ENCODE measurements at regions not wholly inside any gene's neighbourhood (a gene's known extent, or its start where the extent isn't known, plus 50 kb on each side); places are given as distances from the start of the nearest gene placed in this dataset.

DNA sequence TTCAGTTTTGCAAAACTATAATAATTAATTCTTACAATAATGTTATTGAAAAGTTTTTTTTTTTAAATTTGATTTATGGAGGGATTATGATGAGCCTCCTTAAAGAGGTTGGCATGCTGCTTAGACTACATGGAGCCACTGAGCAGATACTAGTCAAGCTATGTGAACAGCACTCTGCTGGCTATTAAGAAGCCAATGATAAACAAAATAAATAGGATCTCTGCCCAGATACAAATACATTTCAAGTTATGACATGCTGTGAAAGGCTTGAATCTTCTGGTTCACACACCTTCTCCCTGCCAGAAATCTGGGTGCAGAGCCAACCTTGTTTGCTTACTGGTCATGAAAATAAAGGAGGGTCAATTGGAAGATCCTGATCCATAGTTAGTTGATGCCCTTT, 107.4 kb upstream of the NAV3 start:
- no peak overlapping the region for H3T11ph ChIP-seq (ENCODE audit: low read length)
- H3K56ac ChIP-seq (ENCODE audit: insufficient read length, low read depth, low read length), result no peak overlapping the region
- no peaks in the 10 kb centered on the region for H3K4me1 ChIP-seq (ENCODE audit: insufficient read depth, low read length)
- H3K9me3 ChIP-seq (ENCODE audit: control insufficient read depth, low read depth, low read length), result no peaks in the 10 kb centered on the region
- H3K4me2 ChIP-seq (ENCODE audit: insufficient read depth, insufficient read length, low read length), result no peak overlapping the region
- no peak overlapping the region for H4K91ac ChIP-seq (ENCODE audit: insufficient read length, low read depth, low read length)
- Mint-ChIP-seq H3K4me3 (no peak overlapping the region), H3K27ac (no peak overlapping the region), H3K4me1 (peaks cover 0 to 4% of the 10 kb centered on the region in 2 experiments; a peak in 2 of 4 replicates), H3K9me3 (peaks cover 0 to 2% of the 10 kb centered on the region in 2 experiments; a peak in 2 of 5 replicates), H3K36me3 (ENCODE audit: insufficient read depth in 1 of 3, low read depth in 3 of 3) (no peaks in the 10 kb centered on the region), H3K27me3 (ENCODE audit: low read depth) (no peaks in the 10 kb centered on the region)
- no peak overlapping the region for H3K27ac ChIP-seq (ENCODE audit: insufficient read length, low read depth, low read length)
- no peaks in the 10 kb centered on the region for H3K27me3 ChIP-seq (ENCODE audit: insufficient read depth, low read length)
- TF ChIP-seq, protein P1, sequence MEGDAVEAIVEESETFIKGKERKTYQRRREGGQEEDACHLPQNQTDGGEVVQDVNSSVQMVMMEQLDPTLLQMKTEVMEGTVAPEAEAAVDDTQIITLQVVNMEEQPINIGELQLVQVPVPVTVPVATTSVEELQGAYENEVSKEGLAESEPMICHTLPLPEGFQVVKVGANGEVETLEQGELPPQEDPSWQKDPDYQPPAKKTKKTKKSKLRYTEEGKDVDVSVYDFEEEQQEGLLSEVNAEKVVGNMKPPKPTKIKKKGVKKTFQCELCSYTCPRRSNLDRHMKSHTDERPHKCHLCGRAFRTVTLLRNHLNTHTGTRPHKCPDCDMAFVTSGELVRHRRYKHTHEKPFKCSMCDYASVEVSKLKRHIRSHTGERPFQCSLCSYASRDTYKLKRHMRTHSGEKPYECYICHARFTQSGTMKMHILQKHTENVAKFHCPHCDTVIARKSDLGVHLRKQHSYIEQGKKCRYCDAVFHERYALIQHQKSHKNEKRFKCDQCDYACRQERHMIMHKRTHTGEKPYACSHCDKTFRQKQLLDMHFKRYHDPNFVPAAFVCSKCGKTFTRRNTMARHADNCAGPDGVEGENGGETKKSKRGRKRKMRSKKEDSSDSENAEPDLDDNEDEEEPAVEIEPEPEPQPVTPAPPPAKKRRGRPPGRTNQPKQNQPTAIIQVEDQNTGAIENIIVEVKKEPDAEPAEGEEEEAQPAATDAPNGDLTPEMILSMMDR (conservative IDR thresholded peaks at IDR 0.05), result no peak
- H3K23ac ChIP-seq (ENCODE audit: insufficient read length, low read depth, low read length), result no peak overlapping the region
- H2BK20ac ChIP-seq (ENCODE audit: low read depth, low read length, poor library complexity, severe bottlenecking), result no peak overlapping the region
- no peak overlapping the region for H3K18ac ChIP-seq (ENCODE audit: insufficient read length, low read depth, low read length)
- H3K79me1 ChIP-seq (ENCODE audit: insufficient read depth, low read depth, low read length, poor library complexity, severe bottlenecking), result no peaks in the 10 kb centered on the region
- H3K23me2 ChIP-seq (ENCODE audit: insufficient read length, low read depth, low read length, poor library complexity, severe bottlenecking), result no peaks in the 10 kb centered on the region
- H3K4ac ChIP-seq (ENCODE audit: low read depth, low read length), result no peak overlapping the region
- no peak overlapping the region for H3K14ac ChIP-seq (ENCODE audit: insufficient read depth, low read length)
- no peak for DNase-seq
- no peak overlapping the region for H2BK12ac ChIP-seq (ENCODE audit: insufficient read length, low read depth, low read length)
- H4K8ac ChIP-seq (replicated peaks; ENCODE audit: insufficient read length, low read depth, low read length), result no peak overlapping the region
- H2AK5ac ChIP-seq (ENCODE audit: insufficient read length, low read length), result no peak overlapping the region
- H2BK120ac ChIP-seq (ENCODE audit: low read depth, low read length, poor library complexity, severe bottlenecking), result no peak overlapping the region
- no peak overlapping the region for H2BK15ac ChIP-seq (ENCODE audit: low read depth, low read length)
- no peak overlapping the region for H3K9ac ChIP-seq (ENCODE audit: extremely low read depth, insufficient read length, low read length)
- H4K5ac ChIP-seq (ENCODE audit: insufficient read length, low read depth, low read length), result no peak overlapping the region
- no peaks in the 10 kb centered on the region for H3K79me2 ChIP-seq (ENCODE audit: insufficient read depth, low read length)
- H2BK5ac ChIP-seq (ENCODE audit: insufficient read length, low read length), result no peak overlapping the region
- no peaks in the 10 kb centered on the region for H4K20me1 ChIP-seq (ENCODE audit: control insufficient read depth, insufficient read depth, insufficient read length)
- no peak overlapping the region for H2AFZ ChIP-seq (ENCODE audit: low read length)
